Stimulated activated CD4-positive, alpha-beta T cell treated with anti-CD3 and anti-CD28 coated beads, Interleukin-4, amount 100 ng/mL, for 1 hour (primary cell): ENCODE measurements at regions not wholly inside any gene's neighbourhood (a gene's known extent, or its start where the extent isn't known, plus 50 kb on each side); places are given as distances from the start of the nearest gene placed in this dataset.

ENCODE experiments used
- DNase-seq: peaks from one replicate; pipeline ENCODE4 v3.0.0-alpha.2; 2020

DNA sequence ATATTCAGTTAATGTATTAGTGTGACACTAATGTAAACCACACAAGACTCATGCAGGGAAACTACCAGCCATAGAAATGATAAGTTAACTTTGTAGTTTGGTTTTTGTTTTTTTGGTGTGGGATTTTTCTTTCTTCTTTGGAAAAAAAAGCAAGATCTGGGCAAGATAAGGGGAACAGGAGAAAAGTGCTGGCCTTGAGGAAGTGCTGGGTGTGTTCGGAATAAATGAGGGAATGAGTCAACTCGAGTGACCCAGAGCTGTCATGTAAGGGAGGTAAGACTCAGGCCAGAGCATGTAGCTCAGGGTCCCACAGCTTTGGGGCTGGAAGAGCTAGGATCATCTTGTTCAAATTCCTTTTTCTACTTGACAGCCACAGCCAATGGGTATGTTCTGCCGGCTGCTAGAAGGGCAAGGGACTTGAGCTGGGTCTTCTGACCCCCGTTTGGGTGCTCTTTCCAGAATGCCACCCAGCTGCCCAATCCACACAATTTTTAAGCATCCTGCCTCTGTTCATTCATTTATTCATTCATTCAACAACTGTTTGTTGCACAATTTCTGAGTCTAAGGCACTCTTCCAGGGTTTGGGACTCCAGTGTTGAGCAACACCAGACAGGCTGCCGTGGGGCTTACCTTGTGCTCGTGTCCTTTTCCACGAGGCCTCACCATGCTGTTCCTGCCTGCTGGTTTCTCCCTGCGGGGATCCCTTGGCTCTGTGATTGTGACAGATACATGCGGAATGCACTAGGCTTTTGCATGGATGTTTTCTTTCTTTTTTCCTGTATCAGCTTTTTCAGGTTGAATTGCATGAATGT is 54.5 kb downstream of the CLDN34 start:
- no peak for DNase-seq

DNA sequence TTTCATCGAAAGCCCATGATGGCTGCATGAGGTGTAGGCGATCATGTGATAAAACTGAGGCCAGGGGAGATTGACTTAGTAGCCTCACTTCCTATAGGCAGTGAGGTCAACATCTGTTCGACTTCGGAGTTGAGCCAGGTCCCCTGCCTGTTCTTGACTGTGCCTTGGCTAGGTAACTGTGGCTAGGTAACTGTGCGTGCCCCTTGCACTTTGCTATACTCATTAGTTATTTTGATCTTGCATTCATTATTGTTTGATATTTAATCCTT is 55.0 kb downstream of the CLDN34 start:
- no peak for DNase-seq

DNA sequence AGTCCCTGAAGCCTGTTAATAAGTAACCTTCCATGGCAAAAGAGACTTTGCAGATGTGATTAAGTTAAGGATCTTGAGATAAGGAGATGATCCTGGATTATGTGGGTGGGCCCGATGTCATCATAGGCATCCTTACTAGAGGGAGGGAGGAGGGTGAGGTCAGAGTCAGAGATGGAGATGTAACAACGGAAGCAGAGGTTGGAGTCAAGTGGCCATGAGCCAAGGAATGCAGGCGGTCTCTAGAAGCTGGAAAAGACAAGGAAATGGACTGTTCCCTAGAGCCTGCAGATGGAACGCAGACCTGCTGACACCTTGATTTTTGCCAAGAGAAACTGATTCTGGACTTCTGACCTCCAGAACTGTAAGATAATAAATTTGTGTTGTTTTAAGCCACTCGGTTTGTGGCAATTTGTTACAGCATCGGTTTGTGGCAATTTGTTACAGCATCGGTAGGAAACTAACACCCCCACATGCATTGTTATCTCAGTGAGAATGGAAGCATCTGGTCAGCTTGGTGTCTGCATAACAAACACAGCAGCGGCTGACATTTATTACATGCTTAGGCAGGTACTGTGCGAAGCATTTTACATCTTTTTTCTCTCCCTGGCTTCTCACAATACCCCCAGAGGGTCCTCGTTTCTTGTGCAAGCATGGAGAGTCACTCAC is 55.6 kb downstream of the CLDN34 start:
- DNase-seq = no peak

DNA sequence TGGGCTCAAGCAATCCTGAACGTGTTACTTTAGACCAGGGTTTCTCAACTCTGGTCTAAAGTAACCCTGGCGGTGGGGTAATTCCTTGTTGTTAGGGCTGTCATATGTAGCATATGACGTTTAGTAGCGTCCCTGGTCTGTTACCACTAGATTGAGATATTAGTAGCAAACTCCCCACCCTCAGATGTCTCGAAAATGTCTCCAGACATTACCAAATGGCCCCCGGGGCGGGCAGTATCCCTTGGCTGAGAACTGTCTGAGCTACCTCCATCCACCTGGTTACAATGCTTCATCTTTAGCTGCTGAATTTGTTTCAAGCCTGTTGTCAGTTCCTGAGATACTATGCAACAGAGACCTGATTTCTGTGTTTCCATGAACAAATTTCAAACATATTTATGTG is 56.7 kb downstream of the CLDN34 start:
- no peak for DNase-seq

DNA sequence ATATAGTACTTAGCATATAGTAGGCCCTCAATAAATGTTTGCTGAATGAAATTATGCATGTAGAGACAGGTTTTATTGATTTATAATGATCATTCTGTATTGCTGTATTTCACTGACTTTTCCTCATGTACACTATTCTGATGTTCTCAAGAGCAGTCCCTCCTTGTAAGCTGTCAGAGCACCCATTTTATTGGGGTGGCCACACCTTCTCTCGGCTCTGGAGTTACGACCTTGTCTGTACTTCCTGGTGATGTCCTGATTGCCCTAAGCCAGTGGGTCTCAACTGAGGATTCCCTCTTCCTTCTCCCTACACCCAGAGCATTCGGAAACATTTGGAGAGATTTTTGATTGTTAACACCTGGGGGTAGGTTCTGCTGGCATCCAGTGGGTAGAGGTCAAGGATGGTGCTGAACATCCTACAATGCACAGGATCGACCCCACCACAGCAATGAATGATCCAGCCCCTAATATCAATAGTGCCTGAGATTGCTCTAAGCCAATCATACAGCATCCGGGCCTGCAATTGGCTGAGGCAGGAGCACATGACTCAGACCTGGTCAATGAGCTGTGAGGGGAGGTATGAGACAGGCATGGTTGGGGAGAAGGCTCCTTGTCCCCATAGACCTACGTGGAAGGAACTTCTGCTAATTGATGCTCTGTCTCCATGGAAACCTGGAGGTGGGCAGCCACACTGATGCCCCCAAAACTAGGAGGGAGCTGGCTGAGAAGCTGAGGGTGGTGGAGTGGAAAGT is 58.8 kb downstream of the CLDN34 start:
- no peak for DNase-seq

DNA sequence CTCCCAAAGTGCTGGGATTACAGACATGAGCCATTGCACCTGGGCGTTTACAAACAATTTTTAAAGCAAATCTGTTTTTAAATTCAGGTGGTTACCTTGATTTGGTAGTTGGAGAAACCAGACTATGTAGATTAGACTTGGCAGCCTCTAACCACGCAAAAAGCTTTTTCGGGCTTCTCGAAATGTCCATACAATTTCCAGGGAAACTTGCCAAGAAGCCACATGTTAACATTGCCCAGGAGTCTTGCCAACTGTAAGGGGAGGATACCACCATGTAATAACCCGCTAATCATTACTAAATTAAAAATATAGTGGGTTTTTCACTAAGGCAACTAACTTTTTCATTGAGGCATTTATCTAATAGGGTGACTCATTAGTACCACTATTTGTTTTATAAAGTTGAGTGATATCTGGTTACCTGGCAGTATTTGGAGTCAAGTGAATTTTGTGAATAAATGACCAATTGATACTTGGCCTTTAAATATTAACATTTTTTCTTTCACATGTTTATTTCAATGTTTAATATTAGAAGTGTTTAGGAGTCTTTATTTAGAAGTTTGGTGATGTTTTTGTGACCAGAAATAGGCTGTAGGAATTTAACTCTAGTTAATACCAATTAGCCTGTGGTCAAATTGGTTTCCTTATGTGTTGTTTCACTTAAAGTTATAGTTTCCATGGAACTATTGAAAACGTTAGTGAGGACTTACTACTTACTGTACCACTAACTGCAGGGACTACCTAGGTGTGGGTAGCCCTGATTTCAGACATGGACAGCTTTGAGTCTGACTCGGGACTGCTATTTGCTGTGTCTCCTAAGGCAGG is 61.3 kb downstream of the CLDN34 start:
- no peak for DNase-seq

DNA sequence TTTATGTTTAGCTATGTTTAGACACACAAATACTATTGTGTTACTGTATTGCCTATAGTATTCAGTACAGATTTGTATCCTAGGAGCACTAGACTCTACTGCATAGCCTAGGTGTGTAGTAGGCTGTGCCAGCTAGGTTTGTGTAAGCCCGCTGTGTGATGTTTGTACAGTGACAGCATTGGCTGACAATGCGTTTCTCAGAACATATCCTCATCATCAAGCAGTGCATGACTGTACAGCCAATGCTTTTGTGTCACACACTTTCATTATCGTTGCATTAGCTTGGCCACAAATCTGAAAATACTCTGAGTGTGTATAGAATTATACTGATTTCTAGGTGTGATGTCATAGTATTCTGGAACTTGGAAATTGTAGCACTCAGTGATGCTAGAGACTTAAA is 63.4 kb downstream of the CLDN34 start:
- no peak for DNase-seq

DNA sequence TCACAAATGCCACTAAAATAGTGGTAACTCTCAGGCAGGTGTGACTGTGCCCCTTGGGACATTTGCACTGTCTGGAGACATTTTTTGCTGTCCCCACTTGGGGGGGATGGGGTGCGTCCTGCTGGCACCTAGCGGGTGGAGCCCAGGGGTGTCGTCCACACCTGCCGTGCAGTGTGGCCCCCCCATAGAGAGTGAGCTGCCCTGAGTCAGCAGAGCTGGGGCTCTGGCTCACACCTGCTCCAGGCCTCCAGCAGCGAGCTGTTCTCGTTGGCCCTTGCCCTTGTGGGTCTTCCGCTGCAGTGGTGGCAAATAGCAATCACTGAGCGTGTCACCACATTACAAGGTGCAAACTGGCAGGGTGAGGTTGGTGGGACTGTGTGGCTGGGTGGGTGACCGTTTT is 64.6 kb downstream of the CLDN34 start:
- no peak for DNase-seq

DNA sequence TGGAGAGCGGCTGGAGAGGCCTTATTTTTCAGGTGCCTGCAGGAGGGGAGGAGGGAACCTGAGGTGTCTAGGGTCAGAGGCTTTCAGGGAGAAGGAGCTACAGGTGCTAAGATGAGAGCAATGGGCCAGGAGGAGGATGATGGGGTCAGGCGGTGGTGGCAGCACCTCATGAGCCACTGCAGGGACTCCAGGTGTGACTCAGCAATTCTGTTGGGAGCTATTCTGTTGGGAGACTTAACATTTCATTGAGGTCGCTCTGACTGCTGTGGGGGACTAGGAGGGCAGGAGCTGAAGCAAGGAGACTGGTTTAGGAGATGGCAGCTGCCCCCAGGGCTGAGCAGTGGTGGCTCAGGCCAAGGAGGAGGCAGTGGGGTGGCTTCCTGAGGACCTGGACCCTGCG is 65.0 kb downstream of the CLDN34 start:
- DNase-seq = no peak

DNA sequence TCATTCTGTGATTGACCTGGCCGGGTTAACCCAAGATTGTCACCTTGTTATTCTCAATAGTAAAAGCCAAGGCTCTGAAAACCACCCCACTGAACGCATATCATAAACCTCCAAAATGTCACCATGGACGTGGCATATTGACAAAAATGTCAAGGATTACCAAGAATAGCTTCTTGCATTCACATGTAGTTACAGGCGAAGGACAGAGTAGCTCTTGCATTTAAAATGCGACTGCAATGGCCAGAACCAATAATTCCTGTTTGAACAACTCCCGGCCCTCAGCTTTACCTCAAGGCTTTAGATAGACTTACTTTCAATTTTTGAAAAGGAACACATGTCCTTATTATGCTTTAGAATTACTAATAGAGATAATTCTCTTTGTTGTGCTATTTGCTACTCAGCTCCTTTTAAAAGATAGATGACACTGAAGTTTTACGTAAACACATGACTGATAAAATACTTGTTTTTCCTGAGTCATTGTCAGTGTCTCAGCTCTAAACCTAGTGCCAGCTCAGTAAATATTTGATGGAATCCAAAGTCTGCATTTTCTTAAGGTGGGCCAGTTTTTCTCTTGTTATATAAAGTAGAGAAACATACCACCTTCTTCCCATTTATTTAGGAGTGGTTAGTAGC is 66.3 kb downstream of the CLDN34 start:
- DNase-seq = no peak

DNA sequence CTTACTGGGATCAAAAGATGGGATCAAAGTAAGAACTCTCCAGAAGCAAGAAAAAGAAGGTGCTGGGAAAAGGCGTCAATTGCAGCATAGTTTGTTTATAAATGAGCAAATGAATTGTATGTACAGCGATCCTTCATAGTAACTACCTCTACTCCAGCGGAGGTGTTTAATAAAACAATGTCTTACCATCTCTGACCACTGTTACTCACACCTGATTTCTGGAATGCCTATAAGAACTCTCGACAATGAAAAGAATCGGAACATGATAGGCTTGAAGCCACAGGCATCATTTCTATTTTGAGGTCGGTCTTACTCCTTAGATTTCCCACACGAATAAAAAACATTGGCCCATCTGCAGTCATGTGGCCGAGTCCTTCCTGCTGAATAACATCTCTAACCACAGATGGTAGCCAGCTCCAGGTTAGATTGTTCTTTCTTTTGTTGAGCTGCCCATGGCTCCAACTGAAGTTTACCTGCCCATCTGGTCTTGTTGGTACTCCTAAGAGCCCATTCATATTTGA is 67.6 kb downstream of the CLDN34 start:
- no peak for DNase-seq

DNA sequence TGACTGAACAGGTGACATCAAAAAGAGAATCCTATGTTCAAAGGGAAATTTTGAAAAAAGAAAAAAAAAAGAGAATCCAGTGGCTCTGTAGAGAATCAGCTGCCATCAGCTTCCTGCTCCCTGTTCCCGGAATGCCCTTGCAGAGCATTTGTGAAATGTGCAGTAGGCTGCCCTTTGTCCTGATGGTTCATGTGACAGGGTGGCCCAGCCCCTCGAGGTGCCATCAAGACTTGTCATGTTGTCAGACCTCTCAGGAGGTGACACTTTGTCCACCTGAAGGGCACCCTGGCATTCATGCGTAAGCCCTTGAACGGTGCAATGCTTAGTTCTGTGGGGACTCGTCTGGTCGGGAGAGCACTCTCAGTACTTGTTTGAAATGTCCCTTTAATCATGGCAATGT is 71.4 kb downstream of the CLDN34 start:
- no peak for DNase-seq

DNA sequence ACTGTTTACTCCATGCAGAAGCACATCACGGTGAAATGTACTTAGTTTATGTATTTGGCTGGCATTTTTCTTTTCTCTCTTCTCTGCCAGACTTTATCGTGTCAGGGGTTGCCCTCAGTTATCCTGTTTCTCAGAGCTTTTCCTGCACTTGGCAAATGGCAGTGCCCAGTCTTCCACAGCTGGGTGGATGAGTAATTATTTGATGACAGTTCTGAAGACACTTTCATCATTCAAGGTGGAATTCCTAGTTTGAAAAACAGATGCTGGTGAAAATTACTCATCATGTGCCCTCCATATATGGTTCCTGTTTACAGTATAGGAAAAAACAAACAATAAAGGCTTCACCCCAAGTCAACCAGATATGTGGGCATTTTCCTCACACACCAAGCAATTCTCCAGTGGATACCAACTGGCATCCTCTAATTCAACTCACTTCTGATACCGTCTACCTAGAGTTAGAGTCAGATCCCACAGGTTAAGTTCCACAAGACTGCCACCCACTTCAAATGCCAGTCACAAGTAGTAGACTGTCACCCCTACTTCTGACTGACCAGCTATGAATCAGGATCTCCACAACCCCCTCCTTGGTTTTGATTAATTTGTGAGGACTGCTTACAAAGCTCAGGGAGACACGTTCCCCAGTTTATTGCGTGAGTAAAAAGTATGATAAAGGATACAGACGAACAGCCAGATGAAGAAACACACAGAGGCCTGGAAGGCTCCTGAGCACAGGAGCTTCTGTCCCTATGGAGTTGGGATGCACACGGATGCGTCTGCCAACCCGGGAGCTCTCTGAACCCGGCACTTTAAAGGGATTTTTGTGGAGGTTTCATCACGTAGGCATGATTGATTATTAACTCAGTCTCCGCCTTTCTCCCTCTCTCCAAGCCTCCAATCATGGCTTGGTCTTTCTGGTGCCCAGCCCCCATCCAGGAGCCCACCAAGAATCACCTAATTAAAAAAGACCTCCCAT is 72.9 kb downstream of the CLDN34 start:
- DNase-seq = no peak

DNA sequence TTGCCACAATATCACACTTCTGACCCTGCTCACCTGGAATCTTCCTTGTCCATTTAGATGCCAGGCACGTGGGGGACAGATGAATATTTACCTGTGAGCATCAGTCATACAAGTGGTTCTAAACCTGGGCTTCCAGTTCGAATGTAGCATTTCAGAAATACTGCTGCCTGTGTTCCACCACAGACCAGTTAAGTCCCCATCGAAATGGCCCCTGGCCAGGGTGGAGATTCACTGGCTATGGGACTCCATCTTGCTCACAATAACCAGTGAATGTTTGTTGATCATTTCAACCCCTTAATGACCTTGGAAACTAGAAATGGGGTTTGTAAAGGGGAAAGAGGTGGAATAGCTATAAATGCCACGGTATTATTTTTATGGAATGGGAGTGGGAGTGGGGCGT is 73.8 kb downstream of the CLDN34 start:
- DNase-seq = no peak

DNA sequence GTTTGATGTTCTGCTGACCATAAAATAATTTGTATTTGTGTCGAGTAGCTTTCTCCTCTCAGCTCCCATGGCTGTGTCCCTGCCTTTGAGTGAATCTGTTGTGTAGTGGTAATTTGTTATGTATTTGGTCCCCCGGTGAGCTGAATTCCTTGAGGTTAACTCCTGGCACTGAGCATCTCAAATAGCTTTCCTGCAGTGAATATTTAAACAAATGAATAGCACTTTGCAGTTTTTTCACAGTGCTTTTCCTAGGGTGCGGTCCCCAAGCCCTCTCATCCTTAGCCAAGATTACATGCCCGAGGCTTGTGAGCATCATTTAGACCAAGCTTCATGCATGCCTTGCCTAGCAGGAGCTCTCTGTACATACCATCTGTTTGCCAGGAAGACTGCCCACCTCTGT is 74.2 kb downstream of the CLDN34 start:
- DNase-seq = no peak

DNA sequence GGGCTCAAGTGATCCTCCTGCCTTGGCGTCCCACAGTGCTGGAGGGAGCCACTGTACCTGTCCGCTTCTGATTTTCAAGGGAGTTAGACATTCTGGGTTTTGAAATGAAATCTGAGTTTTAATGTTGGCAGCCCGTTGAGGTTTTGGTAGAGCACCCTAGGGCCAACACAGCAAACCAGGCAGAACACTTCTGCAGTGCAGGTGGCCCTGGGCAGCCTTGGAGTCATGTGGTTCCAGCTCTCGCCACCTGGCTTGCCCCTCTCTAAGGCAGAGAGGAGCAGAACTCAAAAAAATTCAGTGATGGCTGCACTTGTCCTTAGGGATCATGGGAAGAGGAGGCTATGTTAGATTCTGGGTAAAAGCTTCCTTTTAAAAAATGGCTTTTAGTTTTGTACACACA is 74.9 kb downstream of the CLDN34 start:
- DNase-seq = no peak

DNA sequence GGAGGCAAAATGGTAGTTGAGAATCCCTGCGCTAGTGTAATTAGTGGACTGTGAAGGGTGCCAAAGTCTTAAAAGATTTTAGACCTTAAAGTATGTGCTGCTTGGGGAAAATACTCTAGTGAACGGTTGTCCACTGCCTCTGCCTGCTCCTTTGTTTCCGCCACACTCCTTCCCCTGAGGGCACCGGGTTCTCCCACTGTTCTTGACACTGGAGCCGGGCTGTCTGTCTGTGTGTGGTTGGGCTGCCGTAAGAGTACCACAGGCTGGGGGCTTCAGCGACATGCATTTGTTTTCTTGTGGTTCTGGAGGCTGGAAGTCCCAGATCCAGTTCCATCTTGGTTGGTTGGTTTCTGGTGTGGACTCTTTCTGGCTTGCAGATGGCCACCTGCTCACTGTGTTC is 76.2 kb downstream of the CLDN34 start:
- DNase-seq = no peak

DNA sequence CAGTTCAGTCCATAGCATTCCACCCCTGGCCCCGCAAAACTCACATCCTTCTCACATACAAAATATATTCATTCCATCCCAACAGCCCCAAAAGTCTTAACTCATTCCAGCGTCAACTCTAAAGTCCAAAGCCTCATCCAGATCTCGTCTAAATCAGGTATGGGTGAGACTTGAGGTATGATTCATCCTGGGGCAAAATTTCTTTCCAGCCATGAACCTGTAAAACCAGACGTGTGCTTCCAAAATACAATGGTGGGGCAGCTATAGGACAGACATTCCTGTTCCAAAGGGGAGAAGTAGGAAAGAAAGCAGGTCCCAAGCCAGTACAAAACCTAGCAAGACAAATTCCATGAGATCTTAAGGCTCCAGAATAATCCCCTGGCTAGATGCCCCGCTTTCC is 76.9 kb downstream of the CLDN34 start:
- DNase-seq = no peak

DNA sequence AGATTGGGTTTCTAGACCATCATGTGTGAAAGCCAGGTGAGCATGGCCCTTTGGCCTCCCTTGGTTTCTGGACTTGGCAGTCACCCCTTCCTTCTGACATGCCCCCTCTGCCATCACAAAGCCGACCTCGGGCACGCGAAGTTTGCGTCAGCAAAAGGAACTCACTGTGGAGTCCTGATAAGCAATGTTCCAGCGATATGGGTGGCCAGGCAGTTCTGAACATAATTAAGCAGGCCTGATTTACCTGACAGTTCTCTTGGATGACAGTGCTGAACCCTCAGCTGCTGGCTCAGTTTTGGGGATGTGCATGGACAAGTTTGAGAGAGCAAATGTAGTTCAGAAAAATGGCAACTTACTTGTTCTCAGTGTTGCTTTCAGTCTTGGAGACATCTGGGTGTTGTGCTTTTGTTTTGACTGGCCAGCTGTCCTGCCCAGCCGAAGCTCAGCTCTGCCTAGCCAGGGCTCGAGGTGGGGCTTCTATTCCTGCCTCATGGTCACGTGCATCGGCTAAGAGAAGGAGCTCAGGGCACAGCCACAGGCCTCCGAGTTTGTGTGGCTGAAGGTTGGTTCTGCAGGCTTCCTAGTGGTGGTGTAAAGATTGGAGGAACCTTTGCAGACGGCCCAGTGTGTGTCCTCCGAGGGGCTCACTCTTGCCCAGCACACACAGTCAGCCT is 78.3 kb downstream of the CLDN34 start:
- DNase-seq = no peak

DNA sequence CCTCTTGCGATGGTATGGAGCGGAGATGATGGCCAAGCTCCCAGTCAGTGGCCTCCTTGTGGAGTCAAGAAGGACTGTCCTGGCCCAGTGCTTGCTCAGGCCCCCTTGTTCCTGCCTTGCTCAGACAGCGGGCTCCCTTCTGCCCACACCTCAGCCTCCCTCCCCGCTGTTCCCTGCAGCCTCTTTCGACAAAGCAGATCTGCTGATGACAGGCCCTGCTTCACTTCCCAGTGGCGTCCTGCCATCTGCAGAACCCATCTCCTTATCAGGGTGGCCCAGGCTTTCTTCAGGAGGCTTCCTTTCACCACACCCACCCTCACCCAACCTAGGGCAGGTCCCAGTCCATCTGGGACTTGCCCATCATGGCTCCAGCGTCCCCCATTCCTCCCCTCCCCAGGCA is 80.0 kb downstream of the CLDN34 start:
- no peak for DNase-seq

DNA sequence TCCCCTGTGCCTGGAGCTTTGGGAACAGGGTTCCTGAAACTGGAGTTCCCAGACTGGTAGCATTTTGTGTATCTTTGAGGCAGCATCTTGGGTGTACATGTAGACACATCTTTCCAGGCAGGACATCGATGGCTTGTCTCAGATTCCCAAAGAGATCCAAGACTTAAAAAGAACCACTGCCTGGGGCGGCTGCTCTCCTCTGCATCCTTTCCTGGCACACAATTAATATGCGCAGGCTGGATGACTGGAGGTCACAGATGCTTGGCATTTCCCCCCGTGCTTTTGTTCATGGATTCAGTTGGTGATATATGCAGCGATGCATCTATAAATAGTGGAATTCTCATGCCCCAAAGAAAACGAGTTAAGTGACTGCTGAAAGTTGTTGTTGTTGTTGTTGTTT is 80.5 kb downstream of the CLDN34 start:
- no peak for DNase-seq
